Neural progenitor cell (in vitro differentiated cells): ENCODE measurements at regions not wholly inside any gene's neighbourhood (a gene's known extent, or its start where the extent isn't known, plus 50 kb on each side); places are given as distances from the start of the nearest gene placed in this dataset.

Source experiments
- DNase-seq: peaks from one replicate; pipeline ENCODE4 v3.0.0-alpha.2; 2016; ENCODE audit warnings: low spot score
- H2AFZ ChIP-seq: fragments of 200-600 bp; sonication (generic); replicated peaks from 2 replicates; pipeline ENCODE4 v1.6.1; 2016; ENCODE audit warnings: antibody characterized with exemption
- H3F3A ChIP-seq: fragments of 200-600 bp; sonication (generic); 2 replicates; pipeline ENCODE4 v1.6.1; 2016; ENCODE audit warnings: antibody characterized with exemption, low read depth
- H3K27ac ChIP-seq: fragments of 200-600 bp; sonication (generic); 2 replicates; pipeline ENCODE4 v1.5.1; 2016; ENCODE audit warnings: mild to moderate bottlenecking
- H3K27me3 ChIP-seq: fragments of 200-600 bp; sonication (generic); 2 replicates; pipeline ENCODE4 v1.6.1; 2016; ENCODE audit warnings: mild to moderate bottlenecking, moderate library complexity
- H3K36me3 ChIP-seq: fragments of 200-600 bp; sonication (generic); 2 replicates; pipeline ENCODE4 v1.5.1; 2016
- H3K4me1 ChIP-seq: fragments of 200-600 bp; sonication (generic); 2 replicates; pipeline ENCODE4 v1.6.1; 2016; ENCODE audit warnings: mixed run types
- H3K4me2 ChIP-seq: fragments of 200-600 bp; sonication (generic); 2 replicates; pipeline ENCODE4 v1.6.1; 2016
- H3K4me3 ChIP-seq: fragments of 200-600 bp; sonication (generic); 2 replicates; pipeline ENCODE4 v1.5.1; 2016
- H3K79me2 ChIP-seq: fragments of 200-600 bp; sonication (generic); 2 replicates; pipeline ENCODE4 v1.6.1; 2016; ENCODE audit warnings: low read depth
- H3K9ac ChIP-seq: fragments of 200-600 bp; sonication (generic); 2 replicates; pipeline ENCODE4 v1.6.1; 2016
- H3K9me3 ChIP-seq: fragments of 200-600 bp; sonication (generic); 2 replicates; pipeline ENCODE4 v1.5.1; 2016; ENCODE audit warnings: low read depth
- H4K20me1 ChIP-seq: fragments of 200-600 bp; sonication (generic); 2 replicates; pipeline ENCODE4 v1.6.1; 2016; ENCODE audit warnings: low read depth
- H3K27ac Mint-ChIP-seq: 3 replicates; pipeline ENCODE4 v1.8.0; 2021; ENCODE audit warnings: mixed read lengths
- H3K27me3 Mint-ChIP-seq: 2 replicates; pipeline ENCODE4 v1.8.0; 2022; ENCODE audit warnings: low read depth, mild to moderate bottlenecking, inconsistent platforms, moderate library complexity, mixed read lengths; ENCODE audit not compliant: insufficient read depth
- H3K36me3 Mint-ChIP-seq: 3 replicates; pipeline ENCODE4 v1.8.0; 2021; ENCODE audit warnings: mixed read lengths
- H3K4me1 Mint-ChIP-seq: 3 replicates; pipeline ENCODE4 v1.8.0; 2021; ENCODE audit warnings: mixed read lengths
- H3K4me3 Mint-ChIP-seq: 3 replicates; pipeline ENCODE4 v1.8.0; 2021; ENCODE audit warnings: mild to moderate bottlenecking, moderate library complexity, mixed read lengths
- H3K9me3 Mint-ChIP-seq: 3 replicates; pipeline ENCODE4 v1.8.0; 2020; ENCODE audit warnings: mixed read lengths
- CTCF ChIP-seq: fragments of 200-600 bp; sonication (generic); IDR thresholded peaks from 2 replicates; pipeline ENCODE4 v1.5.1; 2017; ENCODE audit warnings: antibody characterized with exemption, mild to moderate bottlenecking
- EZH2 ChIP-seq: fragments of 200-600 bp; sonication (generic); IDR thresholded peaks from 2 replicates; pipeline ENCODE4 v1.6.1; 2017; ENCODE audit warnings: antibody characterized with exemption, mild to moderate bottlenecking, moderate library complexity
- EZH2phosphoT487 ChIP-seq: fragments of 200-600 bp; sonication (generic); IDR thresholded peaks from 2 replicates; pipeline ENCODE4 v1.6.1; 2017; ENCODE audit warnings: antibody characterized with exemption

- Histone ChIP-seq H2AFZ (peak overlapping the region; percentile 61), H3K27me3 (no peaks in the 10 kb centered on the region), H3K27ac (peak overlapping the region; percentile 60), H3K4me1 (peaks cover 34% of the 10 kb centered on the region), H3K79me2 (peaks cover 84% of the 10 kb centered on the region), H3K9me3 (no peaks in the 10 kb centered on the region), H3K4me3 (peak overlapping the region; percentile 7), H3K4me2 (peak overlapping the region; percentile 70), H3K36me3 (no peaks in the 10 kb centered on the region), H3F3A (peaks cover 20% of the 10 kb centered on the region), H3K9ac (no peak overlapping the region), H4K20me1 (no peaks in the 10 kb centered on the region)
- peaks cover 11% of the 10 kb centered on the region for H3K9me3 Mint-ChIP-seq
- peaks cover 25% of the 10 kb centered on the region for H3K36me3 Mint-ChIP-seq
- H3K4me3 Mint-ChIP-seq, result peak overlapping the region; percentile 73
- DNase-seq, result peak; percentile 91
- peak overlapping the region; percentile 94 for H3K27ac Mint-ChIP-seq
- peaks cover 2% of the 10 kb centered on the region for H3K27me3 Mint-ChIP-seq
- TF ChIP-seq CTCF, result no peak
- no peak for TF ChIP-seq EZH2phosphoT487
- no peak for TF ChIP-seq EZH2
- H3K4me1 Mint-ChIP-seq, result peaks cover 51% of the 10 kb centered on the region
Measured at GRCh38 chr10:21145751-21146435, 248.8 kb upstream of the NEBL start.

GRCh38 chr10:21144047-21144446 lies 246.9 kb upstream of the NEBL start:
- Histone ChIP-seq H3K9ac (no peak overlapping the region), H4K20me1 (no peaks in the 10 kb centered on the region), H3K36me3 (no peaks in the 10 kb centered on the region), H3F3A (peaks cover 20% of the 10 kb centered on the region), H3K4me2 (no peak overlapping the region), H3K4me1 (peaks cover 34% of the 10 kb centered on the region), H2AFZ (no peak overlapping the region), H3K79me2 (peaks cover 87% of the 10 kb centered on the region), H3K27me3 (no peaks in the 10 kb centered on the region), H3K9me3 (no peaks in the 10 kb centered on the region), H3K27ac (no peak overlapping the region), H3K4me3 (no peak overlapping the region)
- peaks cover 20% of the 10 kb centered on the region for H3K36me3 Mint-ChIP-seq
- DNase-seq, result no peak
- H3K4me1 Mint-ChIP-seq, result peaks cover 52% of the 10 kb centered on the region
- peaks cover 2% of the 10 kb centered on the region for H3K27me3 Mint-ChIP-seq
- peaks cover 10% of the 10 kb centered on the region for H3K9me3 Mint-ChIP-seq
- no peak for TF ChIP-seq EZH2phosphoT487
- TF ChIP-seq CTCF, result no peak
- no peak for TF ChIP-seq EZH2
- H3K27ac Mint-ChIP-seq, result no peak overlapping the region
- H3K4me3 Mint-ChIP-seq, result no peak overlapping the region

GRCh38 chr10:21141946-21142492 lies 244.9 kb upstream of the NEBL start:
- Histone ChIP-seq H3K4me3 (no peak overlapping the region), H4K20me1 (no peaks in the 10 kb centered on the region), H3F3A (peaks cover 20% of the 10 kb centered on the region), H3K27me3 (no peaks in the 10 kb centered on the region), H3K9ac (no peak overlapping the region), H3K36me3 (no peaks in the 10 kb centered on the region), H3K79me2 (peaks cover 73% of the 10 kb centered on the region), H3K27ac (no peak overlapping the region), H3K9me3 (no peaks in the 10 kb centered on the region), H2AFZ (no peak overlapping the region), H3K4me1 (peaks cover 34% of the 10 kb centered on the region), H3K4me2 (no peak overlapping the region)
- Mint-ChIP-seq H3K27ac (peak overlapping the region; percentile 50), H3K9me3 (peaks cover 4% of the 10 kb centered on the region), H3K36me3 (peaks cover 4% of the 10 kb centered on the region), H3K4me1 (peaks cover 36% of the 10 kb centered on the region), H3K27me3 (peaks cover 3% of the 10 kb centered on the region), H3K4me3 (no peak overlapping the region)
- DNase-seq, result peak; percentile 21
- TF ChIP-seq EZH2phosphoT487 (no peak), CTCF (no peak), EZH2 (no peak)
